ENCODE measurements at regions not wholly inside any gene's neighbourhood (a gene's known extent, or its start where the extent isn't known, plus 50 kb on each side); places are given as distances from the start of the nearest gene placed in this dataset.

DNA sequence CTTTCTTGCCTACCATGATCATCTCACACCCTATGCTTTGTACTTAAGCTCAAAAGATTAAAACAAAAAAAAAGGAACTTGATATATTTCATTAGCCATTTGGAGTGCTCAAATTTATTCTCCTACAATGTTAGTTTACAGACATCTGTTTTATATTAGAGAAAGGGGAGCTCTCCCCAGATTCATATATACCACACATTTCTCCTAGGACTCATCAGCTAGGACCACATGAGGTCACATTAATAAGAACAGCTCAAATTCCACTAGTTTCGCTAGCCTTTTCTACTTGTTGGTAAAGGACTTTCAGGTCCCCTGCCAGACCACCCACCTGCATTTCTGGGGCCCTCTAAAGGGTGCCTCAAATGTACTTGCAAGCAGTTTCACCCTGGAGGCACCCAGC lies 151.2 kb upstream of the MMADHC start:
- no peaks in the 10 kb centered on the region for H3K9me3 ChIP-seq (replicated peaks; ENCODE audit: control insufficient read depth, insufficient read depth, low read depth, low read length)
- no peak overlapping the region for H3K4me2 ChIP-seq (ENCODE audit: insufficient read depth, low read length)
- H3K4me1 ChIP-seq (replicated peaks in 1 of 2; ENCODE audit: control insufficient read depth in 2 of 2, insufficient read depth in 2 of 2, low read length in 2 of 2), result no peaks in the 10 kb centered on the region
- CTCF ChIA-PET (ENCODE audit: low intra/inter-chr PET ratio), result no interaction called here
- DNase-seq (ENCODE audit: extremely low read depth in 1 of 4, low spot score in 3 of 4) (no peak), ATAC-seq (no peak), FAIRE-seq (no peak)
- no TSS peak for BruUV-seq (replicated peaks)
- no peaks in the 10 kb centered on the region for H3K27me3 ChIP-seq (ENCODE audit: control insufficient read depth in 2 of 2, insufficient read depth in 2 of 2, low read length in 2 of 2)
- TF ChIP-seq ZNF785 (CRISPR knock-in tag; IDR thresholded peaks at IDR 0.05) (no peak), ELF2 (CRISPR knock-in tag; IDR thresholded peaks at IDR 0.05) (no peak), ZC3H8 (IDR thresholded peaks at IDR 0.05) (no peak), CEBPG (CRISPR knock-in tag; IDR thresholded peaks at IDR 0.05) (no peak), CEBPG (tag; conservative IDR thresholded peaks at IDR 0.05 in 1 of 2, IDR thresholded peaks at IDR 0.05 in 1 of 2) (no peak), JUNB (CRISPR knock-in tag; conservative IDR thresholded peaks at IDR 0.05) (no peak), GTF2A2 (tag; IDR thresholded peaks at IDR 0.05) (no peak), RNF2 (IDR thresholded peaks at IDR 0.05) (no peak), FOXA1 (IDR thresholded peaks at IDR 0.05; ENCODE audit: borderline replicate concordance) (no peak), BRD4 (IDR thresholded peaks at IDR 0.05) (no peak), SPI1 (IDR thresholded peaks at IDR 0.05; ENCODE audit: borderline replicate concordance, low read depth, low read length) (no peak)
- TF ChIP-seq, protein P1, sequence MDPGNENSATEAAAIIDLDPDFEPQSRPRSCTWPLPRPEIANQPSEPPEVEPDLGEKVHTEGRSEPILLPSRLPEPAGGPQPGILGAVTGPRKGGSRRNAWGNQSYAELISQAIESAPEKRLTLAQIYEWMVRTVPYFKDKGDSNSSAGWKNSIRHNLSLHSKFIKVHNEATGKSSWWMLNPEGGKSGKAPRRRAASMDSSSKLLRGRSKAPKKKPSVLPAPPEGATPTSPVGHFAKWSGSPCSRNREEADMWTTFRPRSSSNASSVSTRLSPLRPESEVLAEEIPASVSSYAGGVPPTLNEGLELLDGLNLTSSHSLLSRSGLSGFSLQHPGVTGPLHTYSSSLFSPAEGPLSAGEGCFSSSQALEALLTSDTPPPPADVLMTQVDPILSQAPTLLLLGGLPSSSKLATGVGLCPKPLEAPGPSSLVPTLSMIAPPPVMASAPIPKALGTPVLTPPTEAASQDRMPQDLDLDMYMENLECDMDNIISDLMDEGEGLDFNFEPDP (CRISPR knock-in tag; IDR thresholded peaks at IDR 0.05), result no peak
- TF ChIP-seq, protein P2, sequence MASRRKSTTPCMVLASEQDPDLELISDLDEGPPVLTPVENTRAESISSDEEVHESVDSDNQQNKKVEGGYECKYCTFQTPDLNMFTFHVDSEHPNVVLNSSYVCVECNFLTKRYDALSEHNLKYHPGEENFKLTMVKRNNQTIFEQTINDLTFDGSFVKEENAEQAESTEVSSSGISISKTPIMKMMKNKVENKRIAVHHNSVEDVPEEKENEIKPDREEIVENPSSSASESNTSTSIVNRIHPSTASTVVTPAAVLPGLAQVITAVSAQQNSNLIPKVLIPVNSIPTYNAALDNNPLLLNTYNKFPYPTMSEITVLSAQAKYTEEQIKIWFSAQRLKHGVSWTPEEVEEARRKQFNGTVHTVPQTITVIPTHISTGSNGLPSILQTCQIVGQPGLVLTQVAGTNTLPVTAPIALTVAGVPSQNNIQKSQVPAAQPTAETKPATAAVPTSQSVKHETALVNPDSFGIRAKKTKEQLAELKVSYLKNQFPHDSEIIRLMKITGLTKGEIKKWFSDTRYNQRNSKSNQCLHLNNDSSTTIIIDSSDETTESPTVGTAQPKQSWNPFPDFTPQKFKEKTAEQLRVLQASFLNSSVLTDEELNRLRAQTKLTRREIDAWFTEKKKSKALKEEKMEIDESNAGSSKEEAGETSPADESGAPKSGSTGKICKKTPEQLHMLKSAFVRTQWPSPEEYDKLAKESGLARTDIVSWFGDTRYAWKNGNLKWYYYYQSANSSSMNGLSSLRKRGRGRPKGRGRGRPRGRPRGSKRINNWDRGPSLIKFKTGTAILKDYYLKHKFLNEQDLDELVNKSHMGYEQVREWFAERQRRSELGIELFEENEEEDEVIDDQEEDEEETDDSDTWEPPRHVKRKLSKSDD (conservative IDR thresholded peaks at IDR 0.05; ENCODE audit: low read length), result no peak
- TF ChIP-seq, protein P3, sequence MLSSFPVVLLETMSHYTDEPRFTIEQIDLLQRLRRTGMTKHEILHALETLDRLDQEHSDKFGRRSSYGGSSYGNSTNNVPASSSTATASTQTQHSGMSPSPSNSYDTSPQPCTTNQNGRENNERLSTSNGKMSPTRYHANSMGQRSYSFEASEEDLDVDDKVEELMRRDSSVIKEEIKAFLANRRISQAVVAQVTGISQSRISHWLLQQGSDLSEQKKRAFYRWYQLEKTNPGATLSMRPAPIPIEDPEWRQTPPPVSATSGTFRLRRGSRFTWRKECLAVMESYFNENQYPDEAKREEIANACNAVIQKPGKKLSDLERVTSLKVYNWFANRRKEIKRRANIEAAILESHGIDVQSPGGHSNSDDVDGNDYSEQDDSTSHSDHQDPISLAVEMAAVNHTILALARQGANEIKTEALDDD (IDR thresholded peaks at IDR 0.05), result no peak
- TF ChIP-seq, protein P4, sequence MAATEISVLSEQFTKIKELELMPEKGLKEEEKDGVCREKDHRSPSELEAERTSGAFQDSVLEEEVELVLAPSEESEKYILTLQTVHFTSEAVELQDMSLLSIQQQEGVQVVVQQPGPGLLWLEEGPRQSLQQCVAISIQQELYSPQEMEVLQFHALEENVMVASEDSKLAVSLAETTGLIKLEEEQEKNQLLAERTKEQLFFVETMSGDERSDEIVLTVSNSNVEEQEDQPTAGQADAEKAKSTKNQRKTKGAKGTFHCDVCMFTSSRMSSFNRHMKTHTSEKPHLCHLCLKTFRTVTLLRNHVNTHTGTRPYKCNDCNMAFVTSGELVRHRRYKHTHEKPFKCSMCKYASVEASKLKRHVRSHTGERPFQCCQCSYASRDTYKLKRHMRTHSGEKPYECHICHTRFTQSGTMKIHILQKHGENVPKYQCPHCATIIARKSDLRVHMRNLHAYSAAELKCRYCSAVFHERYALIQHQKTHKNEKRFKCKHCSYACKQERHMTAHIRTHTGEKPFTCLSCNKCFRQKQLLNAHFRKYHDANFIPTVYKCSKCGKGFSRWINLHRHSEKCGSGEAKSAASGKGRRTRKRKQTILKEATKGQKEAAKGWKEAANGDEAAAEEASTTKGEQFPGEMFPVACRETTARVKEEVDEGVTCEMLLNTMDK (IDR thresholded peaks at IDR 0.05; ENCODE audit: borderline replicate concordance, insufficient read depth, low read depth, low read length, poor library complexity, severe bottlenecking), result no peak
- TF ChIP-seq, protein P5, sequence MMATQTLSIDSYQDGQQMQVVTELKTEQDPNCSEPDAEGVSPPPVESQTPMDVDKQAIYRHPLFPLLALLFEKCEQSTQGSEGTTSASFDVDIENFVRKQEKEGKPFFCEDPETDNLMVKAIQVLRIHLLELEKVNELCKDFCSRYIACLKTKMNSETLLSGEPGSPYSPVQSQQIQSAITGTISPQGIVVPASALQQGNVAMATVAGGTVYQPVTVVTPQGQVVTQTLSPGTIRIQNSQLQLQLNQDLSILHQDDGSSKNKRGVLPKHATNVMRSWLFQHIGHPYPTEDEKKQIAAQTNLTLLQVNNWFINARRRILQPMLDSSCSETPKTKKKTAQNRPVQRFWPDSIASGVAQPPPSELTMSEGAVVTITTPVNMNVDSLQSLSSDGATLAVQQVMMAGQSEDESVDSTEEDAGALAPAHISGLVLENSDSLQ (IDR thresholded peaks at IDR 0.05), result no peak
- no peaks in the 10 kb centered on the region for H3K79me2 ChIP-seq (ENCODE audit: control insufficient read depth, insufficient read depth, low read length)
- intact Hi-C loops (cut with micrococcal nuclease) (no loop called here), in situ Hi-C loops (cut with MboI) (no loop called here)
- no peak overlapping the region for H3K4me3 ChIP-seq
- no peaks in the 10 kb centered on the region for H3K9me1 ChIP-seq (ENCODE audit: control insufficient read depth, insufficient read depth, low read length)
- H3K9ac ChIP-seq (ENCODE audit: insufficient read depth in 1 of 2, low read depth in 2 of 2, low read length in 2 of 2), result no peak overlapping the region
- H3K27ac ChIP-seq (ENCODE audit: extremely low read depth, low read depth, low read length), result no peak overlapping the region
- no peak overlapping the region for H2AFZ ChIP-seq (ENCODE audit: low read depth, low read length)
- WGBS (ENCODE audit: insufficient coverage, low coverage, missing lambda C conversion rate), result 0% methylated on average over 1 of the region's 1 CpG
- H3K36me3 ChIP-seq (ENCODE audit: control insufficient read depth, insufficient read depth, low read length), result no peaks in the 10 kb centered on the region
- no peaks in the 10 kb centered on the region for H4K20me1 ChIP-seq (replicated peaks; ENCODE audit: control insufficient read depth, insufficient read depth, low read length)
- POLR2A ChIA-PET, result no interaction called here

Data from K562 (cell line).